SK-N-MC (cell line): ENCODE measurements at regions not wholly inside any gene's neighbourhood (a gene's known extent, or its start where the extent isn't known, plus 50 kb on each side); places are given as distances from the start of the nearest gene placed in this dataset.

Experiments
- EZH2 ChIP-seq: fragments of 200-600 bp; sonication (generic); IDR thresholded peaks from one replicate; pipeline ENCODE4 v1.6.1; 2017; ENCODE audit warnings: antibody characterized with exemption
- POLR2AphosphoS5 ChIP-seq: IDR thresholded peaks from 2 replicates; pipeline ENCODE4 v1.6.1; 2012; ENCODE audit warnings: mild to moderate bottlenecking, low read depth, low read length, borderline replicate concordance

- no peak for TF ChIP-seq EZH2
- TF ChIP-seq POLR2AphosphoS5: no peak
Measured at GRCh38 chr4:61024610-61025009, 175.5 kb upstream of the ADGRL3 start.
